Activated CD8-positive, alpha-beta memory T cell treated with anti-CD3 and anti-CD28 coated beads, Interleukin-2, amount 50 U/mL, for 4 hours (primary cell): ENCODE measurements at regions not wholly inside any gene's neighbourhood (a gene's known extent, or its start where the extent isn't known, plus 50 kb on each side); places are given as distances from the start of the nearest gene placed in this dataset.
"Not testable (repeated sequence)": the region's sequence is repeated elsewhere in the genome, so short reads cannot be mapped to it uniquely, and the experiment has no call there.

Experiments used
- DNase-seq: peaks from one replicate; pipeline ENCODE4 v3.0.0-alpha.2; 2020

GRCh38 chr20:56730003-56730402 is 100.9 kb downstream of the TFAP2C start:
- DNase-seq = no peak

GRCh38 chr20:56730996-56731395 is 101.9 kb downstream of the TFAP2C start:
- DNase-seq = no peak

- DNase-seq = no peak
These were observed 102.4 kb downstream of the TFAP2C start for GRCh38 chr20:56731476-56731875.

GRCh38 chr20:56733967-56734366 is 104.9 kb downstream of the TFAP2C start:
- no peak for DNase-seq

GRCh38 chr20:56735084-56735642 is 106.1 kb downstream of the TFAP2C start:
- DNase-seq = no peak

- DNase-seq = no peak
These were observed 107.3 kb downstream of the TFAP2C start for GRCh38 chr20:56736285-56736857.

GRCh38 chr20:56744325-56744821 is 115.3 kb downstream of the TFAP2C start:
- not testable (repeated sequence) for DNase-seq

- DNase-seq = no peak
These were observed 119.6 kb downstream of the TFAP2C start for GRCh38 chr20:56748476-56749377.

- DNase-seq = no peak
These were observed 121.3 kb downstream of the TFAP2C start for GRCh38 chr20:56750430-56750829.

- DNase-seq = no peak
These were observed 123.2 kb downstream of the TFAP2C start for GRCh38 chr20:56752274-56752673.

GRCh38 chr20:56755201-56755600 is 126.1 kb downstream of the TFAP2C start:
- no peak for DNase-seq

- DNase-seq = not testable (repeated sequence)
These were observed 127.6 kb downstream of the TFAP2C start for GRCh38 chr20:56756658-56757057.

- no peak for DNase-seq
These were observed 129.6 kb downstream of the TFAP2C start for GRCh38 chr20:56758706-56759105.

GRCh38 chr20:56759741-56760278 is 130.7 kb downstream of the TFAP2C start:
- no peak for DNase-seq

GRCh38 chr20:56760610-56761009 is 131.5 kb downstream of the TFAP2C start:
- DNase-seq = no peak

GRCh38 chr20:56761393-56761792 is 132.3 kb downstream of the TFAP2C start:
- DNase-seq = no peak

- no peak for DNase-seq
These were observed 133.3 kb downstream of the TFAP2C start for GRCh38 chr20:56762401-56762800.

- DNase-seq = no peak
These were observed 133.7 kb downstream of the TFAP2C start for GRCh38 chr20:56762829-56763228.

GRCh38 chr20:56764671-56765070 is 135.6 kb downstream of the TFAP2C start:
- no peak for DNase-seq

GRCh38 chr20:56765172-56766073 is 136.3 kb downstream of the TFAP2C start:
- no peak for DNase-seq

- DNase-seq = no peak
These were observed 137.4 kb downstream of the TFAP2C start for GRCh38 chr20:56766528-56766927.

- DNase-seq = no peak
These were observed 141.0 kb downstream of the TFAP2C start for GRCh38 chr20:56769921-56770600.
